KBM-7 (cell line): ENCODE measurements at regions not wholly inside any gene's neighbourhood (a gene's known extent, or its start where the extent isn't known, plus 50 kb on each side); places are given as distances from the start of the nearest gene placed in this dataset.

ENCODE experiments used
- DNase-seq: peaks from one replicate; pipeline ENCODE4 v3.0.0-alpha.2; 2015
- in situ Hi-C: fragments of 300-500 bp; cut with MboI; formaldehyde crosslinking; loops from 2 replicates; pipeline ENCODE4 v1.14.3; 2020; ENCODE audit warnings: low sequenced_read_pairs, low pct_unique_long_range_greater_than_20kb, mixed read lengths

DNA sequence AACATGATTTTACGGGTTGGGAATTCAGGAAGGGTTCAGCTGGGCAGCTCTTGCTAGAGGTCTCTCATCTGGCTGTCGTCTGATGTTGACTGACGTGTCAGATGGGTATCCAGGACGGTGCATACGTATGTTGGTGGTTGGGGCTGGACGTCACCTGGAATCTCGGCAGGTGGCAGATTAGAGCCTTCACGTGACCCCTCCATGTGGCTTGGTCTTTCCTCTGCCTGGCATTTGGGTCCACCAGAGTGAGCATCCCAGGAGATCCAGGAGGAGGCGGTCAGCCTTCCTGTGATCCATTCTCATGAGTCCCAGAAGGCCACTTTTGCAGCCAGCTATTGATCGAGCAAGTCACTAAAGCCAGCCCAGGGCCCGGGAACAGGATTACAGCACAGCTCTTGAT is 202.7 kb downstream of the FOXL1 start:
- DNase-seq: no peak
- in situ Hi-C loops: no loop called here

DNA sequence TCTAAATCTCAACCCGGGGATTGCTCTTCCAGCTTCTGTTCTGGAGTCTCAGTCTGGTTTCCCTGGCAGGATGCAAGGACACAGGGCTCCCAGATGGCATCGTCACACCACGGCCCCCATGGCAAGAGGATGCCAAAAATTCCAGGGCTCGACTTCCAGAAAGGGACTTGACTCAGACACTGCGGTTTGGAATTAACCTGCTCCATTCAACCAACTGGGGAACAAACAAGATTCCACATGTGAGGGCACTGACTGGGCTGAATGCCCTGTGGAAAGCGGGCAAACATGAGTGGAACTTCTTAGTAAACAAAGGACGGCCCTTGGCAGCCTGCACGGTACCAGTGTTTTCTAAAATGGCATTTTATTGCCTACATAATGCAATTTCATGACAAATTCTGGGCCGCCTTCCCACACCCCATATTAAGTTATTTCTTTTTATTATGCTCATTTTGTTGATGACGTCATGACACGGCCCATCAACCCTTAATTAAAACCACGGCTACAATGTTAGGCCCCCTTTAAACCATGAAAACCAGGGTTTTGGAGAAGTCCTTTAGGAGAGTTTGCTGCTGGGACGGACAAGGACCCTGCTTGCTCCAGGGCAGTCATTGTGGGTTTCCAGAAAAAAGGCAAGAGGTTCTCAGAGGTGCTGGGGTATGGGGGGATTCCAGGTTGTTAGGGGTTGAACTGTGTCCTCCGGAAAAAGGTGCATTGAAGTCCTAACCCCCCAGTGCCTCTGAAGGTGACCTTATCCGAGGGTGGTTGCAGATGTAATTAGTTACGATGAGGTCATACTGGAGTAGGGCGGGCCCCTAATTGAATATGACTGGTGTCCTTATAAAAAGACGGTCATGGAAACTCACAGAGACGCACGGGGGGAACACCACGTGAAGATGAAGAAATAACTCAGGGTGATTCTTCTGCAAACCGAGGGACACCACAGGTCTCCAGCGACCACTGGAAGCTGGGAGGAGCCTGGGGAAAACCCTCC is 205.6 kb downstream of the FOXL1 start:
- in situ Hi-C loops: no loop called here
- DNase-seq: no peak

DNA sequence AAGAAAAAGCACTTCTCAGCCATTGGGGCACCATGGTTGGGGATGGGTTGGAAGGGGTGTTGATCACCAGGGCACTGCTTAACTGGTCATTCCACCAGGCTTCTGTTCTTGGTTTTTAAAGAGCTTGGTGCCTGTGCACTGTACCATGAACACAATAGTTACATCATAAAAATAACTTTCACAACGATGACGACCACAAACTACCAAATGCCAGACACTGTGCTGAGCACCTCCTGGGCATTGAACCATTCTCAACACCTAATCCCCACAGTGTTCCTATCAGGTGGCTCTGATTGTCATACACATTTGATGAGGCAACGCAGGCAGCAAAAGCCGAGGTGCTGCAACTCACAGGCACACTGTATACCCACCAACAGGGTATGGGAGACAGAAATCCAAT is 208.0 kb downstream of the FOXL1 start:
- DNase-seq: no peak
- in situ Hi-C loops: no loop called here

DNA sequence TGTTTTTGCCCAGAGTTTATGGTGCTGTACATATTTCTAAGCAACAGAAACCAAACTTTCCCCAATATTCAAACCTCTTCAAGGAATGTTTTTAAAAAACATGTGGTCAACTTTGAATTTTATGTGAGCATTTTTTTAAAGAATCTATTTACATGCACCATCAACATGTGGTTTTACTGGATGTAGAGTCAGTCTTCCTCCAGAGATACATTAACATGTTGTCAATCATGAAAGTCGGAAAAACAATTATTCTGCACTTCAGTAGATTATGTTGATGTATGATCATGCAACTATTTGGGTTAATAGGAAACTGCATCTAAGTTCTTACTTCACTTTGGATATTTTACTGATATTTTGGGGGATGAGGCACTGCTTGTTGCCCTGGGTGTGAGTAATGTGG is 208.6 kb downstream of the FOXL1 start:
- in situ Hi-C loops: no loop called here
- no peak for DNase-seq

DNA sequence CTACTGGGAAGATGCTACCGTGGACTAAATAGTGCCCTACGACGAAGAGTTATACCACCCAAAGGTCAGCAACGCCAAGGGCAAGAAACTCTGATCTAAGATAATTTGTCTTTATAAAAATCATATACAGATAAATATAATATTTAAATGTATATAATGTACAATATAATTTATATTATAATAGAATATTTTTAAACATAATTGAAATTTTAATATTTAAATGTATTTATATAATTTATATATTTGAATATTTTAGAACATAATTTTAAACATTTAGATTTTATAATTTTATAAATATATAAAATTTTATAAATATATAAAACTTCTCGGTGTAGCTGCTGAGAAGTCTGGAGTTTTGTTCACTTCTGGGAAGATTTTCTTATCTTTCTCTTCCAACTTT is 209.2 kb downstream of the FOXL1 start:
- in situ Hi-C loops: no loop called here
- no peak for DNase-seq

DNA sequence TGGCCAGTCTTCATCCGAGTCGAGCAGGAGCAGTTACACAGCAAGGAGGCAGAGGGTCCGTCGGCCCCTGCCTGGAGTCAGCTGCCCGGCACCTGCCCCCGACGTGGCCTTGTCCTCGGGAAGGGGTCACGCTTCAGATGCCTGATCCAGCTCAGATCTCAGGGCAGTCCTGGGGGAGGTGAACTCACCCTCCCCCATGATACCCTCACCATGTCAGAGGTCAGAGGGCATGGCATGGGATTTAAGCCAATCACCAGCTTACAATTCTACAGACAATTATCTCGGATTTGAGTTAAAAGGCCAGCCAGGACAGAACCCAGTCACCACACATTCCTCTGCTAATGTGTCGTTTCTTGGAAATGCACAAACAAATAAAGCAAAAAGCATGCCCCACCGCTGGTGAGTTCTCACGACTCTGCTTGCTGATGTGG is 211.3 kb downstream of the FOXL1 start:
- no peak for DNase-seq
- in situ Hi-C loops: no loop called here

DNA sequence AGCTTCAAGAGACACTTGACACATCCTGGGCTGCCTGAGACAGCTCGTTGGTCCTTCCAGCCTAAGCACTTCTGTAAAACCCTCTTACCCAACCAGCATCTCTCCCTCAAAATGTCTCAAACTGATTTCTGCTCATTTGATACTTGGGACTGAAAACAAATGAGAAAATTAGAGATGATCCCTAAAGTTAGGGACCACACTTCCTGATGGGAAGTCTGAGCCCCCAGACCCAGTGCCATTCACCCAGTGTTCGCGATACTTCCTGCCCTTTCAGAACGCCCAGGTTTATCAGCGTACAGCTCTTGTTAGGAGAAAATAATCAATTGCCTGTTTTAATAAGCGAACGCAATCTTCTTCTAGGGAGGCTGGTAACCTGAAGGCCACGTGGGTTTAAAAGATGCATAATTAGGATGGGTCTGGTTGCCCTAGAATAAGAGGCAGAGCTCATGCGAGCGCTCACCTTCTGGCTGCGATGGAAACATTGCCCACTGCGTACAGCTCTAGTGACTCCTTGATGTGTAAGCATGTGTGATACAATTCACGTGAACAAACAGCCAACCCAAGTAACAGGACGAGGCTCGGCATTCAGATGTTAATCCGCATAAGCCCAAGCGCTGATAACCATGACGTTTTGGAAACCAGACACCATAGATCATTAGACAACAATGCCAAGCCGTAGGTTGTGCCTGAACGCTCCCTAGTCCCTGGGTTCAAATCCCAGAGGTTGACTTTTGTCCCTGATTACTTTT is 213.1 kb downstream of the FOXL1 start:
- in situ Hi-C loops: no loop called here
- no peak for DNase-seq

DNA sequence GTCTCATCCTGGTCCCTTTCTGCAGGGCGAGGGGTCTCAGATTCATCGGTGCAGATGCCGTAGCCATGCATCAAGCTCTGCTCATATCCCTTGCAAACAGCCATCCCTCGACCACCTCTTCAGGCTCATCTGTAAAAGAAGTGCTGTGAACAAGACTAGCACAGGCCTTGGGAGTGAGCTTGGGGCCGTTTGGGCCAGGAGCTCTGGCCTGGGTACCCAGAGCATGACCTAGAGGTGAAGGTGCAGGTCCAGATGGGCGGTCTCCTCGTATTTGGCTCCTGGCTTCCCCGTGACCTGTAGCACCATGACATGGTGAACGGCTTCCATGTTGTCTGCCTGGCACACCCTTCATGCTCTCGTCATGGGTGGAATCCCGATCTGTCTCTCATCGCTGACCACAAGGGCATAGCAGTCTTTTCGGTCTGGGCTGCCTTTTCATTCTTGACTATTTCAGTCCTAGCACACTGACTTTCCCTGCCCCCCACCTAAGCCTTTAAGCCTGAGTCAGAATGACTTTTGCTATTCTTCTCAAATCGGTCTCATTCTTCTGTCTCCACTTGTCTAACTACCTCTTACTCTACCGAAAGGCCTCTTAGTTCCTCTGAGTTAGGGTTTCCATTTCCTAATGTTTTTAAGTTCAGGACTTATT is 216.0 kb downstream of the FOXL1 start:
- DNase-seq: no peak
- in situ Hi-C loops: no loop called here

DNA sequence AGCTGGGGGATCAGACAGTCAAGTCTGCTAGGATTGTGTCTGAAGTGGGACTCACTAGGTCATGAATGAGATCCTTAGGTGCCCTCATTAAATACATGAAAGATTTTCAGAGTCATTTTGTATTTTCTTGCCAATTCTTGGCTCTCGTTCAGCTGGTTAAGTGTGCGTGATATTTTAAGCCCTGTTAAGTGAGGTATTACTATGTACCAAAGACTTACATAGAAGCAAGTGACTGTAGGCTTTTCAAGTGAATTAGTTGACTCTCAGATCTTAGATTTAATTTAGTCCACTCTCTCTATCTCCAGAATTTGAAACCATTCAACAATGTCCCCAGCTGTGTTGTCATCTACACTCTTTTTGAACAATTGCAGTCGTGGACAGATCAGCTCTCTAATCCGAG is 219.4 kb downstream of the FOXL1 start:
- in situ Hi-C loops: no loop called here
- DNase-seq: no peak

DNA sequence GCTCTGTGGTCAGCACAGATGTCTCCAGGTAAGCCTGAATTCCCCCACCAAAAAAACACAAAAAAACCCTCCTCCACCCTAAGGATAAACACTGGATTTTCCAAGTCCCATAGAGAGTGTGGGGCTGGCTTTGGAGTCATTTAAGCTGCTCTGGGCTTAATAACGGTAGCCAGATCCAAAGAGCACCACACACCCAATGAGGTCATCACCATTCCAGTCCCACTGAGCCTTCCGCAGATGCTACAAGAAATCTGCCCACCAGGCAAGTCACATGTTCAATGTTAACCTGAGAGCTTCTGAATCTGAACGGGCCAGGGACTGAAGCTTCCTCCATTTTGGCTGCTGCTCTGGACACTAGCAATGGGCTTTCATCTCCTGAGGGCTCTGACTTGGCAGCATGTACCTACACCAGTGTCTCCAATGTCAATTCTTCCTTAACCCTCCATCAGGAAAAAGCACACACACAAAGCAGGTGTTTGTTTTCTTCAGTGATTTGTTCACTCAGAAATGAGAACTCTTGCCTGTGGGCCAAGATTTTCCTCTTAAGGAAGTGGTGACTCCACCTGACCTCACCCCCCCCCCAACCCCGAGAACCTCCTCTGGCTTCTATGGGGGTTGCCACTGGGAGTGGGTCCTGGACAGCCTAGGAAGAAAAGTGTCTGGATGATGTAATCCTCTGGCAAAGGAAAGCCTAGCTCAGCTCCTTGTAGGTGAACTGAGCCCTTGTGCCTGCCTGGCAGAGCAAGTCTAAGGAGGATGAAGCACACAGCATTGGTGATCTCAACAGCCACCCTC is 220.1 kb downstream of the FOXL1 start:
- in situ Hi-C loops: no loop called here

DNA sequence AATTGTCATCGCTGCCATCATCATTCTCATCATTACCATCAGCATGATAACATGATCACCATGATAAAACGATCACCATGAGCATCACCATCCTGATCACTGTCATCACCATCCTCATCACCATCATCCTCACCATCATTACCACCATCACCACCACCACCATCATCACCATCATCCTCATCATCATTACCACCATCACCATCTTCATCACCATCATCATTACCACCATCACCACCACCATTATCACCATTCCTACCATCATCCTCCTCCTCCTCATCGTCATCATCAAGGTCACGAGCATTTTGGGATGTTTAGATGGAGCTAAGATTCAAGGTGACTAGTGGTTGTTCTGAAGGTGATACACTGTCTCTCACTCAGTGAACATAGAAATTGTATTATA is 221.0 kb downstream of the FOXL1 start:
- in situ Hi-C loops: no loop called here
- DNase-seq: no peak

More for the DNA sequence above, 220.1 kb downstream of the FOXL1 start:
- no peak for DNase-seq

DNA sequence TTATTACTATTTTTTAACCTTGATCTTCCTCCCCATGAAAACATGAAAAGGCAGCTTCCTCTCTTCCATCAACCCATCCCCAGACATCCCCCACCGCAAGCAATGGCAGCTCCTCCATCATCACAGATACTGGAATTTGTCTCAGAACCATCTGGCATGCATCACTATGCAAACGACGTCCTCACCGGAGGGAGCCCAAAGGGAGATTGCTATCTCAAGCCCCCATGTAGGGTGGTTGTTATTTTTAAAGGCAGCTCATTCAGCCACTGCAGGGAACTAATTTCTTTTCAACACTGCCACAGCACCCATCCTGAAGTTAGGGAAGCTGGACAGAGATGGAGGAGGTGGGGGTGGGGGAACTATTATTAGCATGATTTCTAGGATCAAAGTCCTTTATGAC is 222.5 kb downstream of the FOXL1 start:
- no peak for DNase-seq
- in situ Hi-C loops: no loop called here

DNA sequence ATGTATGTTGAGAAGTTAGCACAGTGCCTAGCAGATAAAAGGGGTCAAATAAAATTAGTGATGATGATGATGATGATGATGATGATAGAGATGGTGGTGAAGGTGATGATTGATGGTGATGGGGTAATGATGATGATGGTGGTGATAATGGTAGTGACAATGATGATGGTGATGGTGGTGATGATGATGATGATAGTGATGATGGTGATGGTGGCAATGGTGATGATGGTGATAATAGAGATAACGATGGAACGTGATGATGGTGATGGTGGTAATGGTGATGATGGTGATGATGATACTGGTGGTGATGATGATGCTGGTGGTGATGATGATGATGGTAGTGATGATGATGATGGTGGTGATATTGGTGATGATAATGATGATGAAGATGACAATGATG is 223.7 kb downstream of the FOXL1 start:
- in situ Hi-C loops: no loop called here
- no peak for DNase-seq

DNA sequence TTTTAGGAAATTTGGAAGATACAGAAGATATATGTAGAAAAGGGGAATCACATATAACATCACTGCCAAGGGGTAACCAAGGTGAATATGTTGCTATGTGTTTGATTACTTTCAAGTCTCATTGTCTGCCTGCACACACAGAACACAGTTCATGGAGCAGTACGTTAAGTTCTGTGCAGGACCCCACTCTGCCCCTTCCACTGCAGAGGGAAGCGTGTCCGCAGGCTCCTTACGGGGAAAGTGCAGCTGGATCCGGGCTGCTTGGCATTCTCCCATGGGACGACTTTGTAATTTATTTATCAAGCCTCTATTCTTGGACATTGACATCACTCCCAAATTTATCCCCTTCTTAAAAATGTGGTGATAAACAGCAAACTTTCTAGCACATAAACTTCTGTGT is 226.8 kb downstream of the FOXL1 start:
- in situ Hi-C loops: no loop called here

DNA sequence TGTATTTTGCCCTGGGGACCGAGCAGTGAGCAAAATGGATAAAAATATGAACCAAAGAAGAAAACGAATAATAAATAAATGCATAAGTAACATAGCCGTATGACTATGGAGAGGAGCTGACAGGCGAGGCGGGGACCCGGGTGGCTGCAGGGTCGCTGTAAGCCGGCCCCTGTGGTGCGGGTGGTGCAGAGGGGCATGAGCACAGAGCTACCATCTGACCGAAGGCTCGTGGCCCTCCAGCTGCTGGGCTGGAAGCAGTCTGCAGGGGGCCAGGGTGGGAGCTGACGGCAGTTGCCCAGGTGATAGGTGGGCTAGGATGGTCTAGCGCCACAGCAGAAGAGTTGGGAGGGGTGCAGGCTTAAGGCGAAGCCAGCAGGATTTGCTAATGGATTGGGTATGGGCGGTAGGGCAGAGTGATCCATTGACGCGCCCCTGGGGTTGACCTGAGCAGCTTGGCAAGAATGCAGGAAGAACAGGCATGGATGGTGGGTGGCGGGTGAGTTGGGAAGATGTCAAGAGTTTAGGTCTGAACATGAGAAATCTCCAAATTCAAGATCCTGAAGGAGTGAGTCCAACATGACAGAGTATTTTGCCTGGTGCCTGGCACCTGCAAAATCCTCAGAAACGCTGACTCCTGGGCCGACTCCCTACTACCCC is 228.0 kb downstream of the FOXL1 start:
- in situ Hi-C loops: no loop called here
- no peak for DNase-seq

More for the DNA sequence above, 226.8 kb downstream of the FOXL1 start:
- DNase-seq: no peak

DNA sequence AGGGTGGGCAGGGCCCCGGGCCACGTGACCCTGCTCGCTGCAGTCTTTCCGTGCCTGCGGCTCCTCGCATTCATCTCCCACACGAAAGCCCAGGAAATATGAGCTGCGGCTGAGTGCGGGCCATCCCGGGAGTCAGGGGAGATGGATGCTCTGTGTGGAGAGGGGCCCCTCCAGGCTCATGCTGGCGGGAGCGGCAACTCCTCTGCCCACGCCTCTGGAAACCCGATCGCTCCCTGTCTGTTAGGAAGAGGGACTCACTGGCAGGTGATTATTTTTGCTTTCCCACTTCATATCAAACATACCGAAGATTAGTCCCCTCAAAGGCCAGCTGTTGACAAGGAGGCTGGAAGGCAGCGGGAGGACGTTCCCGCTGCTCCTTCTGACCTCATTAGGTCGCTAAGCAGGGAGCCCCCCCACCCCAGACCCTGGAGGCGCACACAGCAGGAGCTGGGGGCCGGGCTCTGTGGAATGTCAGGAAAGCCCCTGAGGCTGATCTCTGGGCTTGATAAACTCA is 228.5 kb downstream of the FOXL1 start:
- no peak for DNase-seq
- in situ Hi-C loops: no loop called here

DNA sequence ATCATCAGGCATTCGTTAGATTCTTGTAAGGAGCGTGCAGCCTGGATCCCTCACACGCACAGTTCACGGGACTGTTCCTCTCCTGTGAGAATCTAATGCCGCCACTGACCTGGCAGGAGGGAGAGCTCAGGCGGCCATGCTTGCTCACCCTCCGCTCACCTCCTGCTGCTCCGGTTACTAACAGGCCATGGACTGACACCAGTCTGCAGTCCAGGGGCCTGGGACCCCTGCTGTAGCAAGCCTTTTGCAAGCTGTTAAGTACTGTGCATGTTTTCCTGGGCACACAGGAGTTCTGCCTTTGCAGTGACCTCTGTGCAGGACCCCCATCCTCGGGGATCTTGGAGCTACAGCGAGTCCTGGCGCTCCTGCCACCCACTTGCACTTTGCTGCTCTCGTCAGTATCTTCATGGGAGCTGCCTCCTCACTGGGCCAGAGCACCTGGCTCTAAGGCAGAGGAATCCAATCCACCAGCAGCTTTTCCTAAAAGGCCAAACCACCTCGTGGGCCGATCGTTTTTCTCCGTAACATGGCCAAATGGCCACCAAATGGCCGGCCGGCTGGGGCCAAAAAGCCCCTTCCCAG is 230.6 kb downstream of the FOXL1 start:
- DNase-seq: no peak
- in situ Hi-C loops: no loop called here

DNA sequence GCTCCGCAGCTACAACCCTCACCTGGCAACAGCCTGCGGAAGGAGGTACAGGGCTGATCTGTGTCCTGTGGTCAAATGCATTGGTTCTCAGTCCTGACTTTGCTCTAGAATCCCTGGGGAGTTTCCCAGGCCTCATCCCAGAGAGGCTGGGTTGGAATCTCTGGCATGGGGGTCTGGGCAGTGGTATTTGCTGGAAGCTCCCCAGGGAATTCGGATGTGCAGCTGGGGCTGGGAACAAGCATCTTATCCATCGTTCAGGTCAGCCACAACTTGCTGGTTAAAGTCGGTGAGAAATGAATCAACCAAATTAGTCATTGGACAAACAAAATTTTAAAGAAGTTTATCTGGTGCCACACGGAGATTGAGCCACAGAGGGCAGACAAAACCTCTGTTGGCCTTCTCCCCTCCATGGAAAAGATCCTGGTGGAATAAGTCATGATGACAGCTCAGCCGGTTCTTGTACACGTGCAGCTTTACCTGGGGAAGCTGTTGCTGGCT is 231.2 kb downstream of the FOXL1 start:
- in situ Hi-C loops: no loop called here
- no peak for DNase-seq
